ENCODE measurements at regions not wholly inside any gene's neighbourhood (a gene's known extent, or its start where the extent isn't known, plus 50 kb on each side); places are given as distances from the start of the nearest gene placed in this dataset.

DNA sequence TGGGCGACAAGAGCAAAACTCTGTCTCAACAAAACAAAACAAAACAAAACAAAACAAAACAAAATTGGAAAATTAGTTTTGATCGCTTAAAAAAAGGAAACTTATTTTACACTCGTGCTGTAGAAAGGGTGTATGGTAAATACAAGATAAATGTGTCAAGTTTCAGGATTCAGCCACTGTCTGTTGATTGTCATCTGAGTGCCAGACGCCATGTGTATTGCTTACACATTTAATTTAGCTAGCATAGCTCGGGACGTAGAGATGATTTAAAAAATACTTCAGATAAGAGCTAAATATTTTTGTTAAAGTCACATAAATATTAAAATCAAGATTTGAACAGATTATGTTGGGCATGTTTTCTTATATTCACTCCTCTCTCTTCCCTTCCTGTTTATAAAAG, 568.1 kb upstream of the ZNF804A start:
- TF ChIP-seq SUZ12 (IDR thresholded peaks at IDR 0.05) = no peak
- no peak for TF ChIP-seq FOXA1 (IDR thresholded peaks at IDR 0.05)
- no peak for TF ChIP-seq TARDBP (IDR thresholded peaks at IDR 0.05)
- no peak for TF ChIP-seq ELF4 (IDR thresholded peaks at IDR 0.05)
- TF ChIP-seq BHLHE40 (IDR thresholded peaks at IDR 0.05; ENCODE audit: borderline replicate concordance) = no peak
- no peak for TF ChIP-seq ARNT (IDR thresholded peaks at IDR 0.05)
- TF ChIP-seq FOXM1 (IDR thresholded peaks at IDR 0.05; ENCODE audit: borderline replicate concordance) = no peak
- no peak for TF ChIP-seq NFRKB (IDR thresholded peaks at IDR 0.05)
- no peak for TF ChIP-seq L3MBTL2 (conservative IDR thresholded peaks at IDR 0.05)
- TF ChIP-seq LEF1 (IDR thresholded peaks at IDR 0.05; ENCODE audit: borderline replicate concordance) = no peak
- TF ChIP-seq, protein P1, sequence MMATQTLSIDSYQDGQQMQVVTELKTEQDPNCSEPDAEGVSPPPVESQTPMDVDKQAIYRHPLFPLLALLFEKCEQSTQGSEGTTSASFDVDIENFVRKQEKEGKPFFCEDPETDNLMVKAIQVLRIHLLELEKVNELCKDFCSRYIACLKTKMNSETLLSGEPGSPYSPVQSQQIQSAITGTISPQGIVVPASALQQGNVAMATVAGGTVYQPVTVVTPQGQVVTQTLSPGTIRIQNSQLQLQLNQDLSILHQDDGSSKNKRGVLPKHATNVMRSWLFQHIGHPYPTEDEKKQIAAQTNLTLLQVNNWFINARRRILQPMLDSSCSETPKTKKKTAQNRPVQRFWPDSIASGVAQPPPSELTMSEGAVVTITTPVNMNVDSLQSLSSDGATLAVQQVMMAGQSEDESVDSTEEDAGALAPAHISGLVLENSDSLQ (IDR thresholded peaks at IDR 0.05) = no peak
- TF ChIP-seq SP1 (IDR thresholded peaks at IDR 0.05) = no peak
- TF ChIP-seq ZNF384 (IDR thresholded peaks at IDR 0.05) = no peak
